H1 (cell line): ENCODE measurements at regions not wholly inside any gene's neighbourhood (a gene's known extent, or its start where the extent isn't known, plus 50 kb on each side); places are given as distances from the start of the nearest gene placed in this dataset.

Experiments
- CTCF ChIA-PET: fragments of 300-600 bp; sonication (Branson Sonifier 250); formaldehyde crosslinking; loops from one replicate; lab custom pipeline; 2021; ENCODE audit not compliant: partially characterized antibody; lab: Charles Lee
- POLR2A ChIA-PET: fragments of 300-600 bp; sonication (Branson Sonifier 250); formaldehyde crosslinking; loops from one replicate; lab custom pipeline; 2021; ENCODE audit warnings: inconsistent platforms; ENCODE audit not compliant: partially characterized antibody; lab: Charles Lee
- DNase-seq, 2 experiments: peaks; one replicate each; pipeline versions ENCODE4 v3.0.0 to v3.0.0-alpha.2; 2010 to 2022; ENCODE audit warnings: low spot score in 2 of 2, low read depth in 1 of 2, mixed read lengths in 1 of 2
- FAIRE-seq: peaks from 2 replicates; lab custom pipeline; 2011; peaks lifted over from hg19 to GRCh38; lab: Jason Lieb, UNC
- H2AFZ ChIP-seq: 2 replicates; pipeline ENCODE4 v1.8.1; 2012; ENCODE audit warnings: low read length, inconsistent platforms
- H2AK5ac ChIP-seq: 2 replicates; pipeline ENCODE4 v1.6.1; 2013; ENCODE audit warnings: low read depth, low read length
- H2BK120ac ChIP-seq: replicated peaks from 2 replicates; pipeline ENCODE3; 2013; ENCODE audit warnings: low read depth, low read length, inconsistent platforms
- H2BK12ac ChIP-seq: 2 replicates; pipeline ENCODE4 v1.6.1; 2013; ENCODE audit warnings: low read depth, low read length
- H2BK15ac ChIP-seq: 2 replicates; pipeline ENCODE4 v1.6.1; 2013; ENCODE audit warnings: low read length
- H2BK20ac ChIP-seq: 2 replicates; pipeline ENCODE4 v1.6.1; 2013; ENCODE audit warnings: low read length
- H2BK5ac ChIP-seq: 2 replicates; pipeline ENCODE4 v1.6.1; 2013; ENCODE audit warnings: low read depth, low read length
- H3K14ac ChIP-seq: 2 replicates; pipeline ENCODE4 v1.6.1; 2013; ENCODE audit warnings: inconsistent platforms; ENCODE audit not compliant: insufficient read length
- H3K18ac ChIP-seq: 2 replicates; pipeline ENCODE4 v1.6.1; 2013; ENCODE audit warnings: low read length; ENCODE audit errors: extremely low read depth
- H3K23ac ChIP-seq: 2 replicates; pipeline ENCODE4 v1.6.1; 2013; ENCODE audit warnings: inconsistent platforms; ENCODE audit not compliant: insufficient read length
- H3K23me2 ChIP-seq: 2 replicates; pipeline ENCODE4 v1.6.1; 2013; ENCODE audit warnings: low read depth, low read length
- H3K27ac ChIP-seq: 2 replicates; pipeline ENCODE4 v1.6.1; 2011; ENCODE audit warnings: low read depth, low read length, inconsistent platforms
- H3K27me3 ChIP-seq, 4 experiments: replicated peaks in 1 of 4; 1 replicate in 1 of 4; 2 replicates in 3 of 4; pipeline versions ENCODE4 v1.6.1 to v1.8.1; 2011 to 2013; ENCODE audit warnings: low read length in 3 of 4, mild to moderate bottlenecking in 3 of 4, inconsistent platforms in 2 of 4, mixed read lengths in 2 of 4, moderate library complexity in 1 of 4; ENCODE audit not compliant: control insufficient read depth in 3 of 4, insufficient read depth in 3 of 4; ENCODE audit errors: extremely low read depth in 1 of 4
- H3K36me3 ChIP-seq, 4 experiments: 2 replicates each; pipeline versions ENCODE4 v1.6.1 to v1.8.1; 2011 to 2013; ENCODE audit warnings: mild to moderate bottlenecking in 4 of 4, low read length in 3 of 4, moderate library complexity in 2 of 4, control low read depth in 1 of 4, inconsistent platforms in 1 of 4; ENCODE audit not compliant: insufficient read depth in 4 of 4, control insufficient read depth in 2 of 4
- H3K4ac ChIP-seq: replicated peaks from 2 replicates; pipeline ENCODE3; 2013; ENCODE audit warnings: low read length, low read depth, mixed read lengths, inconsistent platforms; ENCODE audit not compliant: insufficient read length
- H3K4me1 ChIP-seq, 4 experiments: replicated peaks in 1 of 4; 1 replicate in 1 of 4; 2 replicates in 3 of 4; pipeline versions ENCODE4 v1.6.1 to v1.8.1; 2011 to 2013; ENCODE audit warnings: low read length in 3 of 4, inconsistent platforms in 2 of 4, mixed read lengths in 1 of 4; ENCODE audit not compliant: insufficient read depth in 4 of 4, control insufficient read depth in 3 of 4
- H3K4me2 ChIP-seq, 2 experiments: 2 replicates each; pipeline versions ENCODE4 v1.6.1 to v1.8.1; 2011 to 2013; ENCODE audit warnings: low read depth in 2 of 2, low read length in 2 of 2, control low read depth in 1 of 2, inconsistent platforms in 1 of 2, mild to moderate bottlenecking in 1 of 2; ENCODE audit not compliant: insufficient read depth in 1 of 2
- H3K4me3 ChIP-seq, 4 experiments: fragments of 200-600, 300-600 bp in 1 of 4; sonication (generic), shearing (Covaris generic), sonication (Bioruptor Twin) in 1 of 4; 2 replicates each; pipeline versions ENCODE4 v1.5.1 to v1.8.1; 2011 to 2016; ENCODE audit warnings: low read length in 4 of 4, low read depth in 3 of 4, control low read depth in 2 of 4, inconsistent platforms in 2 of 4, mild to moderate bottlenecking in 2 of 4, mixed read lengths in 1 of 4, moderate library complexity in 1 of 4; ENCODE audit not compliant: insufficient read depth in 2 of 4; ENCODE audit errors: extremely low read depth in 1 of 4
- H3K56ac ChIP-seq: replicated peaks from 2 replicates; pipeline ENCODE3; 2013; ENCODE audit warnings: low read depth, mild to moderate bottlenecking, mixed read lengths, low read length, inconsistent platforms; ENCODE audit not compliant: insufficient read length
- H3K79me1 ChIP-seq: 2 replicates; pipeline ENCODE4 v1.6.1; 2013; ENCODE audit warnings: low read depth, low read length, control low read depth
- H3K79me2 ChIP-seq, 2 experiments: 2 replicates each; pipeline versions ENCODE4 v1.6.1 to v1.8.1; 2012 to 2013; ENCODE audit warnings: low read length in 2 of 2, mild to moderate bottlenecking in 2 of 2, inconsistent platforms in 1 of 2; ENCODE audit not compliant: insufficient read depth in 2 of 2, control insufficient read depth in 1 of 2
- H3K9ac ChIP-seq, 4 experiments: replicated peaks in 1 of 4; 1 replicate in 1 of 4; 2 replicates in 3 of 4; pipeline versions ENCODE4 v1.6.1 to v1.8.1; 2011 to 2013; ENCODE audit warnings: low read depth in 3 of 4, low read length in 3 of 4, control low read depth in 2 of 4, mild to moderate bottlenecking in 2 of 4, moderate library complexity in 2 of 4, inconsistent platforms in 1 of 4; ENCODE audit errors: extremely low read depth in 1 of 4
- H3K9me3 ChIP-seq, 2 experiments: 2 replicates each; pipeline versions ENCODE4 v1.6.1 to v1.8.1; 2012 to 2013; ENCODE audit warnings: mild to moderate bottlenecking in 2 of 2, moderate library complexity in 2 of 2, control low read depth in 1 of 2, inconsistent platforms in 1 of 2, low read depth in 1 of 2, low read length in 1 of 2, mixed read lengths in 1 of 2; ENCODE audit not compliant: insufficient read depth in 2 of 2
- H4K20me1 ChIP-seq, 2 experiments: replicated peaks in 1 of 2; 2 replicates each; pipeline versions ENCODE3 to v1.8.1; 2011 to 2013; ENCODE audit warnings: inconsistent platforms in 2 of 2, low read length in 2 of 2, mild to moderate bottlenecking in 1 of 2; ENCODE audit not compliant: insufficient read depth in 2 of 2, control insufficient read depth in 1 of 2
- H4K5ac ChIP-seq: 2 replicates; pipeline ENCODE4 v1.6.1; 2013; ENCODE audit warnings: low read length, low read depth, mixed read lengths, inconsistent platforms; ENCODE audit not compliant: insufficient read length
- H4K8ac ChIP-seq: 2 replicates; pipeline ENCODE4 v1.8.0; 2013; ENCODE audit warnings: mild to moderate bottlenecking, moderate library complexity, low read length, inconsistent platforms; ENCODE audit not compliant: insufficient read depth; ENCODE audit errors: extremely low read depth
- H4K91ac ChIP-seq: replicated peaks from 2 replicates; pipeline ENCODE3; 2013; ENCODE audit warnings: low read length, mixed read lengths, inconsistent platforms; ENCODE audit not compliant: insufficient read length
- CHD1 ChIP-seq: IDR thresholded peaks from 2 replicates; pipeline ENCODE4 v1.6.1; 2012; ENCODE audit warnings: low read depth, low read length, improper control_type of control experiment
- CTCF ChIP-seq, 3 experiments: IDR thresholded peaks; 1 replicate in 2 of 3; 2 replicates in 1 of 3; pipeline versions ENCODE4 v1.5.1 to v1.6.1; 2011; ENCODE audit warnings: low read length in 3 of 3, mild to moderate bottlenecking in 3 of 3, inconsistent platforms in 2 of 3, low read depth in 1 of 3, moderate library complexity in 1 of 3; ENCODE audit not compliant: insufficient read depth in 1 of 3; ENCODE audit errors: control extremely low read depth in 1 of 3
- GABPA ChIP-seq: IDR thresholded peaks from 2 replicates; pipeline ENCODE4 v1.6.1; 2011; ENCODE audit warnings: mild to moderate bottlenecking, low read length, moderate library complexity, borderline replicate concordance; ENCODE audit not compliant: insufficient read depth
- RNF2 ChIP-seq: fragments of 200-900, 300-1000 bp; sonication (generic); IDR thresholded peaks from 2 replicates; pipeline ENCODE4 v1.7.1; 2016; ENCODE audit warnings: borderline replicate concordance, low read depth, mild to moderate bottlenecking, antibody characterized with exemption, low read length; ENCODE audit not compliant: poor library complexity, severe bottlenecking; ENCODE audit errors: missing control alignments
- RXRA ChIP-seq: IDR thresholded peaks from 2 replicates; pipeline ENCODE4 v1.6.1; 2011; ENCODE audit warnings: low read depth, mild to moderate bottlenecking, low read length, moderate library complexity; ENCODE audit not compliant: insufficient read depth
- SP2 ChIP-seq: IDR thresholded peaks from 2 replicates; pipeline ENCODE4 v1.6.1; 2012; ENCODE audit warnings: mild to moderate bottlenecking, low read length, inconsistent platforms
- TEAD4 ChIP-seq: IDR thresholded peaks from 2 replicates; pipeline ENCODE4 v1.6.1; 2012; ENCODE audit warnings: low read depth, low read length, inconsistent platforms, mixed read lengths
- WGBS, 2 experiments: shearing (Covaris generic) in 1 of 2; methylation state at CpG; one replicate each; pipeline versions ENCODE4 v1.1.6 to v1.1.7; 2013 to 2015; ENCODE audit warnings: low lambda C conversion rate in 2 of 2, mixed read lengths in 2 of 2, inconsistent platforms in 1 of 2, low coverage in 1 of 2, missing lambda C conversion rate in 1 of 2; ENCODE audit not compliant: insufficient replicate concordance in 2 of 2, insufficient coverage in 1 of 2, insufficient read length in 1 of 2; ENCODE audit errors: extremely low coverage in 1 of 2, missing lambda C conversion rate in 1 of 2; 5-methylcytosine and 5-hydroxymethylcytosine counted together

GRCh38 chr9:1521547-1521946 is 471.4 kb downstream of the DMRT2 start:
- POLR2A ChIA-PET: no interaction called here
- TF ChIP-seq CHD1 (no peak), GABPA (no peak), SP2 (no peak), RXRA (no peak), CTCF (IDR thresholded peaks at IDR 0.05; ENCODE audit: control extremely low read depth in 1 of 3, insufficient read depth in 1 of 3, low read depth in 1 of 3, low read length in 3 of 3) (no peak), RNF2 (no peak), TEAD4 (no peak)

More at GRCh38 chr9:1521547-1521946, 471.4 kb downstream of the DMRT2 start:
- Histone ChIP-seq H3K9me3 (peaks cover 69 to 84% of the 10 kb centered on the region in 2 experiments), H3K56ac (no peak overlapping the region), H2BK120ac (no peak overlapping the region), H3K4me3 (no peak overlapping the region), H2BK15ac (no peak overlapping the region), H2AK5ac (no peak overlapping the region), H4K8ac (no peak overlapping the region), H3K4ac (no peak overlapping the region), H2AFZ (no peak overlapping the region), H3K27me3 (no peaks in the 10 kb centered on the region), H4K5ac (no peak overlapping the region), H3K27ac (no peak overlapping the region), H2BK20ac (no peak overlapping the region), H3K4me1 (no peaks in the 10 kb centered on the region), H3K14ac (no peak overlapping the region), H3K79me1 (no peaks in the 10 kb centered on the region), H3K23me2 (no peaks in the 10 kb centered on the region; the same call in 1 of the 2 replicates), H3K79me2 (no peaks in the 10 kb centered on the region), H4K20me1 (no peaks in the 10 kb centered on the region), H2BK5ac (no peak overlapping the region), H3K23ac (no peak overlapping the region), H3K9ac (no peak overlapping the region), H4K91ac (no peak overlapping the region), H3K18ac (no peak overlapping the region), H2BK12ac (no peak overlapping the region), H3K4me2 (no peak overlapping the region), H3K36me3 (no peaks in the 10 kb centered on the region)
- 87% methylated on average over 4 of the region's 4 CpGs; no CpG with 5 or more reads in 1 of the 2 experiments for WGBS, 2 experiments
- CTCF ChIA-PET: no interaction called here
- FAIRE-seq: no peak
- no peak for DNase-seq
